NCI-H345 treated with DMSO at 0.1 percent for 48 hours (cell line): ENCODE measurements at regions not wholly inside any gene's neighbourhood (a gene's known extent, or its start where the extent isn't known, plus 50 kb on each side); places are given as distances from the start of the nearest gene placed in this dataset.

Experiments used
- DNase-seq: peaks from one replicate; lab custom pipeline; 2025; ENCODE audit not compliant: unreplicated experiment; lab: John Stamatoyannopoulos, UW

DNA sequence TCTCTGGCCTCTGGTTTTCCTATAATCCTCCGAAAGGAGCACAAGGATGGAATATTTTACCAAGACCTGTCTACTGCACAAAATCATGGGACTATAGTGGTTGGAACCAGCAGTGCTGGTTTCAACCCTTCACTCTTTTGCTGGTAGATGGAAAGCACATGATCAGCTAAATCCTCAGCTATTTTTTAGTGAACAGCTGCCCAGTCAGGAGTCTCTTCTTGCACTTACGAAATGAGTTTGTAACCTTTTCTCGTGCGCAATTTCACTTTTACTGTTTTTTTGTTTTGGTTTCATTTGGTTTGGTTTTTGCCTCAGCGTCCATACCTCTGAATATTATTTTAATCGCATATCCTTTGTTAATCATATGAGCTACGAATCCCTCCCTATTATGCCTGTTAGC, 418.5 kb upstream of the CPEB2 start:
- no peak for DNase-seq

DNA sequence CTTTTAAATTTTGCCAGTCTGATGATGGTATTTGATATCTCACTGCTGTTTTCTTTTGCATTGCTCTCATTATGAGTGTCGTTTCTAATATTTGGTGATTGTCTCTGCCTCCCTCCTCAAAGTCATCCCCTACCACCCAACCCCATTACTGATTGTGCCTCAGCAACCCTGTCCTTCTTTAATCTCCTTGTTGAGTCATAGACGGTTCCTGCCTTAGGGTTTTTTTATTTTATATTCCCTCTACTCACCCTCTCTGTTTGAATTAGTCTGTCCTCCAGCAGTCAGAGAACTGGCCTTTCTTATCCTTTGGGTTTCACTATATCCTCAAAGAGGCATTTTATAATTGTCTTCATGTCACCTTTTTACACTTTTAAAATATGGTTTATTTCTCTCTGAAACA, 409.3 kb upstream of the CPEB2 start:
- DNase-seq, result no peak

DNA sequence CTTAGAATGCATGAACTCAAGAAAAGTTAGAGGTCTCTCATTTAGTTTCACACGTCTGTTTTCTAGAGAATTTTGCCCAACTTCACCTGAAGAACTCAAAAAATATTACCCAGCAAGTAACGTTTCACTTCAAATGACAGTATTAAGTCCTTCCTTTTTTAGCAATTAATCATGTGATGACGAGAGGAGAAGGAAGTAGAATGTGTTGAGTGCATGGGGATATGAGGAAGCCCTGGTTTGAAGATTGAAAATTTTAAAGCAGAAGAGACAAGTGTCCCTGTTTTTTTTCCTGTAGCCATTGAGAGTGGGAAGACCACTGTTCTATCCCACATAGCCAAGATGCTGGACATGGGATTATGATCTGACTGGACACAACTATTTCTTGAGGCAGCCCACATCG, 406.3 kb upstream of the CPEB2 start:
- DNase-seq, result no peak

DNA sequence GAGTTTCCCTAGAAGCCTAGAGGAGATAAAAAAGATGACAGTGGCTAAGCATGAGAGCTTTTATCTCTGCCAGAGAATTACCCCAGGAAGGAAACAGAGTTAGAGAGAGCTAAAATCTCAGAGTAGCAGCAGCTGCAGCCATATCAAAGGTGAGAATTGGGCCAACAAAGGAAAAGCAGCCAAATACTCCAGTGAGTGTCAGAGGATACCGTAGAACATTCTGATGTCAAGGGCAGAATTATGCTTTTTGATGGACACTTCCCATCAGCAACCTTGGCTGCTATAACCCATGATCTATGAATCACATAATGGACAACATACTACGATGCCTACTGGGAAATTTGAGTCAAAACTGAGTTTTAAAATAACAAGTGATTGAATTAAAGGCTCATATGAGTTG, 405.8 kb upstream of the CPEB2 start:
- DNase-seq, result no peak

DNA sequence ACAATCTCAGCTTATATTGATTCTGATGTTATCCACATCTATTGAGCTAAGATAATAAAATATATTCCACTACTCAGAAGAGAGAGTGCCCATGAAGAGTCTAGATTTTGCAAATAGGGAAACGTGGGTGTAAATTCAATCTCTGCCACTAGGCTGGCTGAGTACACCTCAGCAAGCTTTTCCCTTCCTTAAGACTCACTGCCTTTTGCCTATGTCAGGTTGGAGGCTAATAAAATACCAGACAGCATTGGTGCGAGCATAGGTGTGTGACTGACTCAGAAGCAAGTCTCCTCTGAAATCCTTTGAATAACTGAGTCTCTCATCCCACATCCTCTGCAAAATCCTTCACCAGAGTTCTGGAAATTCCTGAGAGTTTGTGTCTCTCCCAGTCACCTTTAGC, 405.4 kb upstream of the CPEB2 start:
- no peak for DNase-seq

DNA sequence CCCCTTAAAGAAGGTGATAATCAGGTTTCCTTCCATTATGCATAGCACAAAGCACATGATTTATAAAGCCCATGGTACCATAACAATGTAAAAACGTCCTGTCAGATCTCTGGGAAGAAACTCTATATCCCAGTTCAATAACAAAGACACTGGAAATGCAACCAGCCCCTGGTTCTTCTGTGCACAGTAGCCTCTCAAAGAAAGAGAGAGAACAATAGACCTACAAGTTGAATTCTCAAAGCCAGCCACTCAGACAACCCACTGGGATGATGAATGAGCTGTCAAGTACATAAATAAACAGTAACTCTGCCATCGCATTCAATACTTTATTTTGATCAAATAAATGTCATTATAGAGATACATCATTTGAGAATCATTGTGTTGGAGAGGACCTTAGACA, 400.1 kb upstream of the CPEB2 start:
- DNase-seq, result no peak

DNA sequence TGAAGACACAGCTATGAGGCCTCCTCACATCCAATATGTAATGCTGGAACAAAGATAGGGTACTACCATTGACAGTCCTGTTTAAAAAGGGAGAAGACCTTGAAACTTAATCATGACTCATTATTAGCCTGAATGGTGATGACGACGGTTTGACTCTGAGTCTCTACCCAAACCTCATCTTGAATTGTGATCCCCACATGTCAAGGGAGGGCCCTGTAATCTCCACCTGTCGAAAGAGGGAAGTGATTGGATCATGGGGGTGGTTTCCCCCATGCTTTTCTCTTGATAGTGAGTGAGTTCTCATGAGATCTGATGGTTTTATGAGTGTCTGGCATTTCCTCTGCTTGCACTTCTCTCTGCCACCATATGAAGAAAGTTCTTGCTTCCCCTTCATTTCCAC, 395.3 kb upstream of the CPEB2 start:
- no peak for DNase-seq

DNA sequence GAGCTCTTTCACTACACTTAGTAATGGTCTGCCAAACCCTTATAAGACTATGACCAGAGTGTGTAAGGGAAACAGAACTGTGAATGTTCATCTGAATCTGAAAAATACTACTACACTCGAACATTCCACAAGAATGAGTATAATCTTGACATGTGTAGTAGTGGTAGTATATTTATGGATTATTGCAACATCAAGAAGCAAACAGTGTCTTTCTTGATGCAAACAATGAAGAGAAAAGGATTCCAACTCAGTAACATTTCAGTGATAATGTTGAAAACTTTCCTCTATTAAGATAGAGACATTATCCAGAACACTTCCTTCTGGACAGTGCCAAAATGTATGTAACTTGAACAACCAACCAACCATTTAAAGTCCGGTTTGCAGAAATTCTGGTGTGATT, 394.7 kb upstream of the CPEB2 start:
- DNase-seq, result no peak

DNA sequence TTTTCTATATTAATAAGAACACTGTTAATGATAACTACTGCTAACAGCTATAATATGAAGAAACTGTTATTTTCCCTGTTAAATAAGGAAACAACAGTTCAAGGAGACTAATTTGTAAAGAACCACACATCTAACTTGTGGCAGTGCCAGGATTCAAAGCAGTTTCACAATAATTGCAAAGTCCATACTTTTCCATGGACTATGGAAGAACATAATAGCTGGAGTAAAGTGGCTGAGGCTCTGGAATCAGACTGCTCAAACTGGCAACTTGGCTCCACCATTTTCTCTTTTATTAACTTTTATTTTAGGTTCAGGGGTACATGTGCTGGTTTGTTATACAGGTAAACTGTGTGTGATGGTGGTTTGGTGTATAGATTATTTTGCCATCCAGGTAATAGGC, 393.7 kb upstream of the CPEB2 start:
- no peak for DNase-seq

DNA sequence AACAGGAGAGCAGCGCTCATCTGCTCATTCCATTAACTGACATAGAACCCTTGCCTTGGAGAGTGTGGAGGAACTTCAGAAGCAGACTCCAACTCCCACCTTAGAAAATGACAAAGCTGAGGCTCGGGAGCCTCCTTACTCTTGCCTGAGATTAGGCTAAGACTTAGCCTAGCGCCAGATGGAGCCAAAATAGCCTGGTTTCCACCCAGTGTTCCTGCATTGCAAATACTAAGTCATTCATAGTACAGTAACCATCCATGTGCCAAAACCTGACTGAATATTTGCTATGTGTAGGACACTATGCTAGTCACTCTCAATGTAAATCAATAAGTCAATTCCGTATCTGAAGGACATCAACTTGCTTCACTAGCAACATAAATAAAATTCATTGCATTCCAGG, 387.4 kb upstream of the CPEB2 start:
- no peak for DNase-seq

DNA sequence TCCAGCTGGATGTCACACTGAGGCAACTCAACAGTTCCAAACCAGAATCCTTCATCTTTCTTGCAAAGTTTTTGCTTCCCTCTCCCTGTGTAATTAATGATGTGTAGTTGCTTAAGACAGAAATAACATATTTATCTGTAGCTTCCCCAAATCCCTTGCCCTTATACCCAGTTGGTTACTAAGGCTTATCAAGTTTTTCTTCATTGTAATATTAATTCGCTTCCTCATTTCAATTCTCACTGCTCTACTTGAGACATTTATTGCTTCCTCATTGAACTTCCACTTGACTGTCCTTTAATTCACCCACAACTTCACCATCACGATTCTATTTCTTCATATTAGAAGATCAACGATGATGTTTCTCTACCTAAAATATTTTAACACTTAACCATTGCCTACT, 386.6 kb upstream of the CPEB2 start:
- DNase-seq, result no peak

DNA sequence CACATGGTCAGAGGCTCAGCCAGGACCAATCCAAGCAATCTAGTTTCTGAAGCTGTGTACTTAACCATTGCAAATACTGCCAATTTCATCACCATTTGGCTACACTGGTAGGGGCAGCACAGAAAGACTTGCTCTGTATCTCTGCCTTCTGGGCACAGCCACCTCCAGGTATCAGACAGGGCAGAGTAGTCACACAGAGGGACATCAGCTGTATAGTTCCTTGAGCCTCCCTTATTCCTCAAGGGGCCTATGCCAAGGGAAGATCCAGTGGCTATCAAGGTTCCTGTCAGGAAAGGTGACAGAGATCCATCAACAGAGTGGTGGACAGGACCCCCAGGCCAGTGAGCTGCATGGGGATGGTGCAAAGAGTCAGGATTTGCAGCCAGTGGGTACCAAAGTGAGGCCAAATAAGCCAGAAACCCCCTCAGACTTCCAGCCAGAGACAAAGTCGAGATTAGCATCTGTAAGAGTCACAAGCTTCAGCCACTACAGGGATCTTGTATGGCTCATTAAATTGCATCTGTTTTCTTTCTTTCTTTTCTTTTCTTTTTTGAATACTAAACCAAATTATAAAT, 381.6 kb upstream of the CPEB2 start:
- no peak for DNase-seq

DNA sequence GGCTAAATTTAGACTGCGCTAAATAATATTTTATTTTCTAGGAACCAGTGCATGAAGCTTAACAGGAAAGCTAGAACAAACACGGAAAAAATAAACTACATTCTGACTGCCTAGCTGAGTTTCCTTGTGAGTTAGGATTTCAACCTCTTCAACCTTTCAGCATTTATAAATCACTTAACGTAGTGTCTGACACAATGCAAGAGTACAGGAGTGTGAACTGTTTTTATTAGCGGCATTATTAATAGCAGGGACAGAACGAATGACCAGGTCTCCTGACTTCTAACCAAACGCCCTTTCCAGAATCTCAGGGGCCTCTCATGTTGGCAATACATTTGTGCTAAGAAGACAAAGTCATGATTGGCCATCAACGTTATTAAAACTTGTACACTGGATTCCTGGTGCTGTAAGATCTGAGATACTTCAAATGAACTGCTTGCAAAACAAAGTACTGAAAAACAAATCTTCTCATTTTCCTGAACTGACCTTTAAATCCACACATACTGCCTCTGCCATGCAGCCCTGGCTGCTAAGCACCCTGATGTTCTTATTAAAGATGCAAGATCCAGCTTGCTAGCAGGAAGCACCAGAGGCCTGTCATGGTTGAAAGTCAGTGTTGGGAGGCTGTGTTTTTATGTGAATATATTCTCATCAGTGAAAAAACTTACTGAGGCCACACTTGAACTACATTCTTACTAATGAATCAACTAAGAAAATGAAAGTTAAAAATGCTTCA, 380.4 kb upstream of the CPEB2 start:
- DNase-seq, result no peak

DNA sequence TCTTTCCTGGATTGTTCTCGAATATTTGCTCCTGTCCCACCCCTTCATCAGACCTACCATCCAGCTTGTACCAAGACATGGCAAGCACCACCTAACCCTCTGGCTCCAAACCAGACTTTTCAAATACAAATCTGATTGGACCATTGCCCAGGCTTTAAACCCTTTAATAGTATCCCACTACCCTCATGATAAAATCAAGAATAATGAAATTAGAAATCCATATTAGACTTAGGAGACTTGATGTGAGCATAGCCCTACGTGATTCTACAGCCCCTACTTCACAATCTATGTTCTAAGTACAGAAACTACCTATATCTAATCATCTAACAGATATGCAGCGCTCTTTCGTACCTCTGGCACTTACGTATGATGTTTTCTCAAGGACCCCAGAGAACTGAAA, 375.2 kb upstream of the CPEB2 start:
- no peak for DNase-seq

DNA sequence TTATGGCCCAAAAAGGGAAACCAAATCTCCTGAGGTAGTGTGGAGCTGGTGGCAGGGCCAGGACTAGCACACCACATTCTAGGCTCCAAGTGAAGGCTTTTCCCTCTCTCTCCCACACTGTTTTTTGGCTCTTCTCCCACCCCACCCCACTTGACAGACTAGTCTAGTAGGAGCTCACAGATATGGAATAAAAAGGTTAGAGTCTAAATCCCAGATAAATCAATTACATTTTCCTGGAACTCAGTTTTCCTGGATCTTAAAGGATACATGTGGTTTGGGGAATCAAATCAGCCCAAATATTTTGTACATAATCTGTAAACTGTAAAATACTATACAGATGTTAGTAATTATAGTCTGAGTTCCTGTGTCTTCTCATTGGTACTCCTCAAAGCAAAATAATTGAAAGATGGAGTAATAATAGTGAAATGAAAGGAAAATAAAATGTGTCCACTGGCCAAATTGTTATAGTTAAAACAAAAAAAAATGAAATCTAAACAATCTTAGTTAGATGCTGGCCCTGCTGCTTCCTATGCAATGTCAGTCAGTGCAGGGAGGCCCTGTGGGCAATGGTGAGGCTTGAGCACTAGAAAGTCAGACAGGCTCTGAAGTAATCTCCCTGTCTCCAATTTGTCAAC, 370.4 kb upstream of the CPEB2 start:
- DNase-seq, result no peak

DNA sequence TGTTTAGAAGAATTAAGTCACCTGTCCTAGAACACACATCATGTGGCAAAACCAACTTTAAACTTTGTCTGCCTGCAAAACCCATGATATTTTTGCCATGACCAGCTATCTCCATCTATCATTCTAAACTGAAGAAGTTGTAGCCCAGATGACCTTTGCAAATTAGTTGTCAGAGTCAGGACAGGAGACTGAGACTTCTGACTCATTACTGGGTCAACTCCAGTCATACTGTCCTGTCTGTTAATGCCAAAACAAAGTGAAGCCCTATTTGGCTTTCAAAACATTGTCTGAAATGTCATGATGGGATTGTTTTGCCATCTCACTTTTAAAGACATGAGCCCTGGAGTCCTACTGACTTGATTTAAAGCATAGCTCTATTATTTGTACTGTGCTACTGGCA, 365.7 kb upstream of the CPEB2 start:
- no peak for DNase-seq

DNA sequence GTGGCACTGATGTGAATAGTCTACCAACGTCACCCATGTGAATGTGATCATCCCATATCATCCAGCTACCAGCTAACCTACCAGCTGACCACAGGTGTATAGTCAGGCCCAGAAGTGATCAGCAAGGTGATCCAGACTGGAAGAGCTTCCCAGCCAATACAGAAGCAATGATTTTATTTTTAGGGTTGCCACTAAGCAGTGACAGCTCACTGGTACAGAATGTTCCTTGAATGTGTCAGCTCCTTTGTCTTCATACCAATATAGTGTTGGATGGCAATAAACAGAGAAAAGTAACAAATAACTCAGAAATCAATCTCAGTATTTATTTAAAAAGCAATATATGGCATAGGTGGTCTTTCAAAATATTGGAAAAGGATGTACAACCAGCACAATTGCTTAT, 361.8 kb upstream of the CPEB2 start:
- DNase-seq, result no peak

DNA sequence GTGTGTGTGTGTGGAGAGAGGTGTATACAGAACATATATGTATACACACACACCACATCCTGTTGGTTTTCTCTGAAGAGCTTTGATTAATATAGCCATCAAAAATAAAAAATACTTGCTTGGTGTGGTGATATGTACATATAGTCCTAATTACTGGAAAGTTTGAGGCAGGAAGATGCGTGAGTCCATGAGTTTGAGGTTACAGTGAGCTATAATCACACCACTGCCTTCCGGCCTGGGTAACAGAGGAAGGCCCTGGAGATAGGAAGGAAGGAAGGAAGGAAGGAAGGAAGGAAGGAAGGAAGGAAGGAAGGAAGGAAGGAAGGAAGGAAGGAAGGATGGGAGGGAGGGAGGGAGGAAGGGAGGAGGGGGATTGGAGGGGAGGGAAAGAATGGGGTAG, 360.4 kb upstream of the CPEB2 start:
- DNase-seq, result no peak

DNA sequence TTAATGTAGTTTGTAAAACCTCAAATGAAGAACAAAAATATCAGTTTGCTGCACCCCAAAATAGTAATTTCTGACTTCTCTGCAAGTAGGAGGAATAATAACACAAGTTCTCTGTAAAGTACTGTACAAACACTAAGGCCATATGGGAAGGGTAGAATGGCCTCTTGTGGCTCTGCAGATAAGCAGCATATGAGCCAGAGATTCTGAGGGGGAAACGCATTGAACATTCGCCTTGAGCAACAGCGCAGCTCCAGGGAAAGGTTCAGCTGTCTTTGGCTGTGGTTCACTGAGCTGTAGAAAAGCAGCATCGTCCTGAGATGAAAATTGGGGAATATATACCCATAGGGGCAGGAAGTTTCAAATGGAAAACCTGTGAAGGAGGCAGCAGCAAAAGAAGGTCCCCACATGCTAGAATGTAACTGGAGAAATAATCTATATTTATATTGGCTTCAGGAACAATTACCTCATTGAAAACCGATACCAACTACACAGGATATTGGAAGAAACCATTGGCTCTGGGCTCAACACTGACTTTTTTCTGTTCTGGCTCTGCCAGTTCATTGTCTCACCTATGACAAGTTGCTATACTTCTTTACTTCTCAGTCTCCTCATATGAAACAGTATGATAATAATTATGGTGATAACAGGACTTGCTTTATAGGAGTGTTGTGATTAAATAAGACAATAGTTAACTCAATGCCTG, 357.6 kb upstream of the CPEB2 start:
- no peak for DNase-seq

DNA sequence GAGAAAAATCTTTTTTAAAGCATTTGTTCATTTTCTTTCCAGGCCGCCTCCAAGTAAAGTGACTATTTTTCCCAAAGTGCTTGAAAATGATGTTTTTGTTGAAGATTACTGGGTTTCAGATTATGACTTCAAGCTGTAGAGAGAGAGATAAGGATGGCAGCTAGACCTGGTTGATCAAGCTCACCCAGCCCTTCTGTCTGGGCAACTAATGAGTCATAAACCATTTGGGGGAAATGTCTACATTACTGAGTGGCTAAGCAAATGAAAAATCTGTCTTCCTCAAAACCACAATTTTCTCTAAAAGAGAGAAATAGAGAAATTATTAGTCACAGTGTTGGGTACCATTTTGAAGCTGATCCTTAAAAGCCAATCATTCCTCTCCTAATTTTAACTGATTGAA, 355.4 kb upstream of the CPEB2 start:
- DNase-seq, result no peak

DNA sequence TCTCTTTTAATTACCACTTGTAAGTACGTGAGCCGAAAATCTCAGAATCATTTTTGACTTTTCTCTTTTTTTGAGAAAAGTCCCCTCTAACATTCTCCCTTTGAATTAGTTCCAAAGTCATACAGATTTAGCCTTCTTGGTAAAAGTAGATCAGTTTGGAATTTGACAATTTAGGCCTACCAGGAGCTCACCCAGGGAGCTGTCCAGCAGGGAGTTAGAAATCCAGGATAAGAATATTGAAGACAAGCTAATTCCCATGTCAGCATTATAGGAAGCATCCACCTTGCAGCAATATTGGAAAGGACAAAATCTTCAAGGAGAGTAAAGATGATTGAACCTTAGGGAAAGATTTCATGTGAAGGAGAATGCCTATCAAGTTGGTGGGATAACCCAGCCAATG, 352.2 kb upstream of the CPEB2 start:
- DNase-seq, result no peak

DNA sequence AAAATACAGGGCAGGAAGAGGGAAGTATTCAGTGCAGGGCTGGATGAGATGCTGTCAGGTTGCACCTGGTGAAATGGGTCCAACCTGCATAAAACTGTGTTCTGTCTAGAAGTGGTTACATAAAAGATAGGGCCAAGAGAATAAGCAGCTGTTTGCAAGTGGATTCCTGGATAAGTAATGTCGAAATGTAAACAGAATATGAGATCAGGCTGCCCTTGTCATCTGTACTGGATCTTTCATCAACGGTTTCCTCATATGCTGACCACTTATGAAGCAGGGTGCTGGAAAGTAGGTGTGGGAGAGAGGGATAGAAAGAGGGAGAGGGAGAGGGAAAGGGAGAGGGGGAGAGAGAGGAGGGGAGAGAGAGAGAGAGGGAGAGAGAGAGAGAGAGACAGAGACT, 349.8 kb upstream of the CPEB2 start:
- DNase-seq, result no peak
